GM18861 (cell line): ENCODE measurements at regions not wholly inside any gene's neighbourhood (a gene's known extent, or its start where the extent isn't known, plus 50 kb on each side); places are given as distances from the start of the nearest gene placed in this dataset.

ENCODE experiments used
- ATAC-seq: cut with Tn5 transposase; IDR thresholded peaks from one replicate; pipeline ENCODE4 v1.9.1; 2021; ENCODE audit not compliant: unreplicated experiment

GRCh38 chr11:113556036-113556435 lies 80.8 kb upstream of the DRD2 start:
- ATAC-seq = no peak

GRCh38 chr11:113555071-113555619 lies 79.9 kb upstream of the DRD2 start:
- no peak for ATAC-seq

GRCh38 chr11:113554526-113554925 lies 79.3 kb upstream of the DRD2 start:
- ATAC-seq = no peak

- no peak for ATAC-seq
Observed at GRCh38 chr11:113553915-113554314, 78.7 kb upstream of the DRD2 start.

GRCh38 chr11:113553235-113553634 lies 78.0 kb upstream of the DRD2 start:
- no peak for ATAC-seq

GRCh38 chr11:113552271-113552670 lies 77.1 kb upstream of the DRD2 start:
- ATAC-seq = no peak

GRCh38 chr11:113551645-113552044 lies 76.4 kb upstream of the DRD2 start:
- ATAC-seq = no peak

- ATAC-seq = no peak
Observed at GRCh38 chr11:113549611-113550578, 74.7 kb upstream of the DRD2 start.

GRCh38 chr11:113549061-113549460 lies 73.9 kb upstream of the DRD2 start:
- ATAC-seq = no peak

GRCh38 chr11:113547739-113548138 lies 72.5 kb upstream of the DRD2 start:
- no peak for ATAC-seq

GRCh38 chr11:113546757-113547507 lies 71.7 kb upstream of the DRD2 start:
- no peak for ATAC-seq

GRCh38 chr11:113542420-113542819 lies 67.2 kb upstream of the DRD2 start:
- no peak for ATAC-seq

GRCh38 chr11:113540416-113541330 lies 65.5 kb upstream of the DRD2 start:
- no peak for ATAC-seq

GRCh38 chr11:113538451-113539412 lies 63.5 kb upstream of the DRD2 start:
- no peak for ATAC-seq

- ATAC-seq = no peak
Observed at GRCh38 chr11:113534625-113535024, 59.4 kb upstream of the DRD2 start.

GRCh38 chr11:113533425-113533698 lies 58.2 kb upstream of the DRD2 start:
- no peak for ATAC-seq

- no peak for ATAC-seq
Observed at GRCh38 chr11:113532697-113533424, 57.7 kb upstream of the DRD2 start.

- no peak for ATAC-seq
Observed at GRCh38 chr11:113531575-113532451, 56.6 kb upstream of the DRD2 start.
